ENCODE measurements at regions not wholly inside any gene's neighbourhood (a gene's known extent, or its start where the extent isn't known, plus 50 kb on each side); places are given as distances from the start of the nearest gene placed in this dataset.
"Not testable (repeated sequence)": the region's sequence is repeated elsewhere in the genome, so short reads cannot be mapped to it uniquely, and the experiment has no call there.

DNA sequence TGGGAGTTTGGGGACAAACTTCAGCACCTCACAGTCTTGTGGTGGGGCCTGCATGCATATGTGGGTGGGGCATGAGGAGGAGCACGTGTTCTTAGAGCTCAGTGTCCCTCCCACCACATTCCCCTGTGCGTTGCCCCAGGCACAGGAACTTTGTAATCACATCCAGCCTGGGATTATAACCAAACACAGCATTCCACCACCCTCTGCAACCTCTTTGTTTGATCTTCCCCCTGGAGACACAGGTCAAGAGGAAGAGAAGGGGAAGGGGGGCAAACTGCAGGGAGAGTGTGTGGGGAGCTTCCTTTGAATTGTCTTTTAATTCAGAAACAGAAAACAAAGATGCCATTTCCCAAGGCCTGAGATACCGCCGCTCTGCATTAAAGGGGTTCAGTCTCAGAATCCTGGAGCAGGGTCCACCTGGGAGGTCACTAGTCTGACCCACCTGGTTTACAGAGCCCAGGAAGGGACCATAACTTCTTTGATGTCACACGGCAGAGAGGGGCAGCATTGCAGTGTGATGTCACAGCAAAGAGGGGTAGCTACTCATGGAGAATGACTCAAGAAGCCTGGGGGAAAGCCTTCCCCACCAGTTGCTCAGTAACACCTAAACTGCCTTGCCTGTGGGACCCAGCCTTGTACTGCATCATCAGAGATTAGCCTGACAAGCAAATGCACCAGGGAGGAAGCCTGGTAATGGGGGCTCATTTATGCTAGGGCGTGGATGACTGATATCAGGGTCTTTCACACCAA is 106.3 kb upstream of the RNU6-1 start:
- no peak for DNase-seq (ENCODE audit: low read depth)

DNA sequence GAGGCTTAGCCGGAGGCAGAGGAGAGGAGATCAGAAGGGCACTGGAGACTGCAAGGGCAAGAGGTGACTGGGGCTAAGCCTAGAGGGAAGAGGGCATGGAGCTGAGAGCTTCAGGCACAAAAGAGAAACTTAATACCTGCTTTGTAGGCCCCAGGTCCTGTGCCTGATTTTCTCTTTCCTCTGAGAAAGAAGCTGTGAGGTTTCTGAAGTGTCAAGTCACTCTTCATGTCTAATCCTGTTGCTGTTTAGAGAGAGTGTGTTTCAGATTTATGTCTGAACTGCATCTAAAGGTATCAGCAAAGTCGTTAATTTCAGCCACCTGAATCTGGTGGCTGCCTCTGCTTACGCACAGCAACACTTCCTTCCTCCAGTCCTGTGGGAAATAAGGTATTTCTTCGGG is 106.9 kb upstream of the RNU6-1 start:
- no peak for DNase-seq (ENCODE audit: low read depth)

DNA sequence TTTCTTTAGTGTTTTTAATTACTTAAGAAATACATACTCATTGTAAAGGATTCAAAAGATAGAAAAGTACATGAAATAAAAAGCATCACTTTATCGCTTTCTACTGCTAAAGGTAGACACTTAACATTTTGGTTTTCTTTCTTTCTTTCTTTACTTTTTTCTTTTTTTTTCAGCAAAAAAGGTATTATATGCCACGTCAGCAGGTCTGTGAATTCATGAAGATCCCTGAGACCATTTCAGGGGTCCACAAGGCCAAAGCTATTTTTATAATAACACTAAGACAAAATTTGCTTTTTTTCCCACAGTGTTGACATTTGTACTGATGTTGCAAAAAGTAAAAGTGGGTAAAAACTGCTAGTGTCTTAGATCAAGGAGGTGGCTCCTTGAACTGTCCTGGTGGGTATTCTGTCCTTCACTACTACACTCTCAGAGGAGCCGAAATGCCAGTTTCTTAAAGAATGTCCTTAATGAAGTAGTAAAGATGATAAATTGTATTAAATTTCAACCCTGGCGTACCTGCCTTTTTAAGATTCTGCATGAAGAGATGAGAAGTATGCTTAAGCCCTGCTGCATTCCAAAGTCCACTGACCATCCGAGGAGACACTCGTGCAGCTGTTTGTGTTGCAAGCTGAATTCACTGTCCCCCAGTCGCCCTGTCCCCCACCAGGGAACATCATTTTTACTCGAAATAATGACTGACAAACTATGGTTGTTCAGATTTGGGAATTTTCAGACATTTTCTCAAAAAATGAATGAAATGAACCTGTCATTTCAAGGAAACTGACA is 106.7 kb upstream of the PIAS1 start:
- no peak for DNase-seq (ENCODE audit: low read depth)

- no peak for DNase-seq (ENCODE audit: low read depth)
Measured at GRCh38 chr15:67948215-67948614, 105.9 kb upstream of the PIAS1 start.

- not testable (repeated sequence) for DNase-seq (ENCODE audit: low read depth)
Measured at GRCh38 chr15:67951187-67951586, 102.9 kb upstream of the PIAS1 start.

DNA sequence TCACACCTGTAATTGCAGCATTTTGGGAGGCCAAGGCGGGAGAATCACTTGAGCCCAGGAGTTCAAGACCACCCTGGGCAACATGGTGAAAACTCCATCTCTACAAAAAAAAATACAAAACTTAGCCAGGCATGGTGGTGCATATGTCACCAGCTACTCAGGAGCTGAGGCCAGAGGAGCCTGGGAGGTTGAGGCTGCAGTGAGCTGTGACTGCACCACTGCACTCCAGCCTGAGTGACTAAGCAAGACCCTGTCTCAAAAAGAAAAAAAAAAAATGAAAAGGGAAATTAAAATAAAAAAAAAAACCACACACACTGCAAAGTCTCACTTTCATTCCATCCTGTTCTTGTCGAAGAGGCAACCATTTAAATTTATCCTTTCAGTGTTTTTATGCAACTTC is 100.8 kb upstream of the PIAS1 start:
- DNase-seq (ENCODE audit: low read depth) = no peak

DNA sequence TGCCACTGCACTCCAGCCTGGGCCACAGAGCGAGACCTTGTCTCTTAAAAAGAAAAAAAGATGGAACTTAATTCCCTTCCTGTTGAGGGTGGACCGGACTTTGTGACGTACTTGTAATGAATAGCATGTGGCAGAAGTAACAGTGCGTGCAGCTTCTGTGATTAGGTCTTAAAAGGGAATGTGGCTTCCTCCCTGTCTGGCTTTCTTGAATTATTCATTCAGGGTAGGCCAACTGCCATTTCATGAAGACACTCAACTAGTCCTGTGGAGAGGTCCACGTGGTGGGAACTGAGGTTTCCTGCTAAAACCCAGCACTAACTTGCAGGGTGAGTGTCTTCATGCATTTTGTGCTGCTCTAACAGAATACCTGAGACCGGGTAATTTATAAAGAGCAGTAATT is 98.9 kb upstream of the PIAS1 start:
- no peak for DNase-seq (ENCODE audit: low read depth)

GRCh38 chr15:67957435-67958132 is 96.5 kb upstream of the PIAS1 start:
- no peak for DNase-seq (ENCODE audit: low read depth)

GRCh38 chr15:67967871-67968431 is 86.2 kb upstream of the PIAS1 start:
- DNase-seq (ENCODE audit: low read depth) = no peak

DNA sequence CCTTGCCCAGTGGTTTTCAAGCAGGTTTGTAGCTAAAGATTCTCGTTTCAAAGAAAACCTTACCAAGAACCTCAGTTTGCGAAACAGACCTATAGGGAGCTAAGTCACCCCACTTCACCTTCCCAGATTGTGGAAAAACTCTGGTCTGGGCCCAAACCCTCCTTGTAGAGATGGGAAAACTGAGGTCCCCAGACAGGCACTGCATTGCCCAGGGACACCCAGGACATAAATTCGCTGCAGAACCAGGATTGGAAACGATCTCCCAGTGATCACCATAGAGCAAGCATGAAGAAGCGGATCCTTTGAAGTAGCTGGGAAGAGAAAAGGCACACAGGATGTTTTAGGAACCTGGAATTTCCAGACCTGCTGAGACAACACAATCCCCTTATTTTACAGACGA is 85.6 kb upstream of the PIAS1 start:
- DNase-seq (ENCODE audit: low read depth) = no peak

- DNase-seq (ENCODE audit: low read depth) = no peak
Measured at GRCh38 chr15:67968966-67969365, 85.1 kb upstream of the PIAS1 start.

GRCh38 chr15:67969892-67970291 is 84.2 kb upstream of the PIAS1 start:
- no peak for DNase-seq (ENCODE audit: low read depth)

DNA sequence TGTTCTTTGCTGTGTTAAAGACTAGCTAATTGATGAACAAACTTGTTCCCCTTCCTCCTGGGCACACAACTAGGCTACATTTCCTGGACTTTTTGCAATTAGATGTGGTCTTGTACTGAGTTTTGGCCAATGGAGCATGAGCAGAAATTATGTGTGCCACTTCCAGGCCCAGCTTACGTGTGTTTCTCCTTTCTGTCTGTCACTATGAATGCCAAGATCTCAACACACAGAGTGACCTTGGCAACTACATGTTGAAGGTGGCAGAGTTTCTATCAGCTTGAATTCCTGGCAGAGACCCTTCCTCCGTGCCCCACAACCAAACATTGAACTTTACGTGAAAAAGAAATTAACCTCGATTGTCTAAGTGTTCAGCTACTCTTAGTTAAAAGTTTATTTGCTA is 81.7 kb upstream of the PIAS1 start:
- no peak for DNase-seq (ENCODE audit: low read depth)

DNA sequence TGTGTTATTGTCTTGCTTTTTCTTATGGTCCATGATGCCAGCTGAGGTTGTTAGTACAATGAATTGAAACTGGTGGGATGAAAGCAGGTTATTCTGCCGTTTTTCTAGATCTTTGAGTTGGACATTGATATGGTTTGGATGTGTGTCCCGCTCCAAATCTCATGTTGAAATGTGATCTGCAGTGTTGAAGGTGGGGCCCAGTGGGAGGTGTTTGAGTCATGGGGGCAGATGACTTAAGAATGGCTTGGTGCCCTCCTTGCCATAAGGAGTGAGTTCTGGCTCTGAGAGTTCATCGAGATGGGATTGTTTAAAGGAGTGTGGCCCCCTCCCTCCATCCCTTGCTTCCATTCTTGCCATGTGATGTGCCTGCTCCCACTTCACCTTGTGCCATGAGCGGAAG is 80.3 kb upstream of the PIAS1 start:
- DNase-seq (ENCODE audit: low read depth) = no peak

DNA sequence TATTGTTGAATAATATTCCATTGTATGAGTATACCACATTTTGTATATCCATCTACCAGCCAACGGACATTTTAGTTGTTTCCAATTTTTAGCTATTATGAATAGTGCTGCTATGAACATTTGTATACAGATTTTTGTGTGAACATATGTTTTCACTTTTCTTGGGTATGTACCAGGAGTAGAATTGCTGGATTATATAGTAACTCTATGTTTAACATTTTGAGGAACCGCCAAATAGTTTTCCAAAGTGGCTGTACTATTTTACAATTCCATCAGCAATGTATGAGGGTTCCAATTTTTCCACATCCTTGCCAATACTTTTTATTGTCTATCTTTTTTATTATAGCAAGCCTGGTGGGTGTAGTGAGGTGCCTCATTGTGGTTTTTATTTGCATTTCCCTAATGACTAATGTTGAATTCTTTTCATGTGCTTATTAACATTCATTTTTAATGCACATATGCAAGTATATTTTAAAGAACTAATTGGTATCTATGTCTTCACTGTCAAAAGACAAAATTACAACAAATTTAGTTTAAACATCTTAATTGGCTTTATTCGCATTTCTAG is 77.5 kb upstream of the PIAS1 start:
- no peak for DNase-seq (ENCODE audit: low read depth)

DNA sequence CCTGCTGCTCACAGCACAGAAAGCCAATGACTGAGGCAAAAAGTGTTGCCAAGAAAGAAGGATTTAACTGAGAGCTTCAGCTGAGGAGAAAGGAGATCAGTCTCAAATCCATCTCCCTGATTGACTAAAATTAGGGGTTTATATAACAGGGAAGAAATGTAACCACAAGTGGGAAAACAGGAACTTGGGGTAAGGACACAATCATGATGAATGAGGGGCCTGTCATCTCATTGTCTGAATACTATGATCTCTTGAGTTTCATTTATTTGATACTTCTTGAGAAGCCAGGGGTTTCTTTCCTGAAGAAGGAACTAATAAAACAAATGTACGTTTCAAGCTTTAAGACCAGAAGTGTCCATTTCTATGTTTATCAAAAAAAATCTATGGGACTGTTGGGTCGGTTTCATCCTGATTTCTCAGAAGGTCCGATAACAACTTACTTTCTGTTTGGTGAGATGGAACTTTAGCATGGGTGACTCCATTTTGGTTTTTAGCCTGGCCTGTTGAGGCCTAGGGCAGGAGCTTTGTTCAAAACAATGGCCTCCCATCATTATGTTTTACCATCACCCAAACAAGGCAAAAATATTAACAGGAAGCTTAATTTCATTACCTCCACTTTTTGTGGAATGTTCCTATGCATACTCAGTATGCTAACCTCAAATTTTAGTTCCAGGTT is 76.6 kb upstream of the PIAS1 start:
- DNase-seq (ENCODE audit: low read depth) = no peak

GRCh38 chr15:67979281-67979680 is 74.8 kb upstream of the PIAS1 start:
- no peak for DNase-seq (ENCODE audit: low read depth)

- no peak for DNase-seq (ENCODE audit: low read depth)
Measured at GRCh38 chr15:67980171-67980570, 73.9 kb upstream of the PIAS1 start.

DNA sequence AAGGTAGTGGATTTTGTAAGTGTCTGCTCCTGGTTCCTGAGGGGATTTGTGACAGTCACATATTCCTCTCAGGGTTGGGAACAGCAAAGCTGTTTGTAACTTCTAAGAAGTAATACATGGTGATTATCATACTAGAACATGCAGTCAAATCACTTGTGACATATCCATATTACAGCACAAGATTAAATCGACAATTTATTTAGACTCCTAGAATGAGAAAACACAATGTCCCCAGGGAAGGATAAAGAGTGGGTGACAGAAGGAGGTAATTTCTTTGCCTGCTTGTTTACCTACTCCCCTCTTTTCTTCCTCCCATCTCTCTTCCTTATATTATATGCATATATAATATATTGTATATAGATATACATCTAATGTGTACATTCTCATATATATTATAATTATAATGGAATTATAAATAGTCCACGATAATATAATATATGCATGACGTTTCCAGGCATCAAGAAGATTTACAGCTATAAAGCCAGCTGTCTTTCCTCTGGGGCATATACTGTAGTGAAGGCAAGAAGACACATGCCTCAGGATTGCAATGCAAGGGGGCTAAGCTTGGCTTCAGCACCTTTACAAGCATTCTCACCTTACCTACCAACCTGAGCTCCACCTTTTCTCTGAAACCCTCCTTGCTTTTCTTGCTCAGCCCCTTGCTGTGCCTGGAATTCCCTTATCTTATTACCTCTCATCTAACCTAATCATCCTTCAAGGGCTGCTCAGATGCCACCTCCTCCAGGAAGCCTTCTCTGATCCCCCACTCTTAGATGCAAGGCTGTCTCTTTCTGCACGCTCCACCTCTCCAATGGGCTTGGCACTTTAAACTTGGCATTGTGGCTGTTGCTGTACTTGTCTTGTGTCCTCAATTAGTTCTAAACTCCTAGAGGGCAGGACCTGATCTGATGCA is 73.1 kb upstream of the PIAS1 start:
- no peak for DNase-seq (ENCODE audit: low read depth)

DNA sequence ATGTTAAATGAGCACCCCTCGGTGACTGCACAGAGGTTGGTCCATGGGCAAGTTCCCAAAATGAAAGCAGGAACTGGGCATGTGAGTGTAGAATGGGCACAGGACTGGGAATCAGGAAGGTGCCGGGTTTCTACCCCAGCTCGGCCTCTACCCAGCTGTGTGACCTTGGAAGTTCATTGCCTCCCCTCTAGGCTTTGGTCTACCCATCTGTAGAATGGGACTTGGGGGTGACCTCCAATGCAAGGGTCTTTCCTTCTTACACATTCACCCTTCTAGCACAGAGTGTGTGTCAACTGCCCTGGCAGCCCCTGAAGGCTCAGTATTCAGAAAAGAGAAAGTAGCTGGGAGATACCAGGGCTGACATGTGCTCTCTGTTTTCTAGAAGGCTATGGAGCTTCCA is 72.3 kb upstream of the PIAS1 start:
- no peak for DNase-seq (ENCODE audit: low read depth)

All from forelimb muscle (tissue), 1 donor.